ENCODE measurements at regions not wholly inside any gene's neighbourhood (a gene's known extent, or its start where the extent isn't known, plus 50 kb on each side); places are given as distances from the start of the nearest gene placed in this dataset.
"Not testable (repeated sequence)": the region's sequence is repeated elsewhere in the genome, so short reads cannot be mapped to it uniquely, and the experiment has no call there.

GRCh38 chr14:45940318-45940717 lies 687.3 kb upstream of the MIS18BP1 start (continued):
- TF ChIP-seq, protein P1, sequence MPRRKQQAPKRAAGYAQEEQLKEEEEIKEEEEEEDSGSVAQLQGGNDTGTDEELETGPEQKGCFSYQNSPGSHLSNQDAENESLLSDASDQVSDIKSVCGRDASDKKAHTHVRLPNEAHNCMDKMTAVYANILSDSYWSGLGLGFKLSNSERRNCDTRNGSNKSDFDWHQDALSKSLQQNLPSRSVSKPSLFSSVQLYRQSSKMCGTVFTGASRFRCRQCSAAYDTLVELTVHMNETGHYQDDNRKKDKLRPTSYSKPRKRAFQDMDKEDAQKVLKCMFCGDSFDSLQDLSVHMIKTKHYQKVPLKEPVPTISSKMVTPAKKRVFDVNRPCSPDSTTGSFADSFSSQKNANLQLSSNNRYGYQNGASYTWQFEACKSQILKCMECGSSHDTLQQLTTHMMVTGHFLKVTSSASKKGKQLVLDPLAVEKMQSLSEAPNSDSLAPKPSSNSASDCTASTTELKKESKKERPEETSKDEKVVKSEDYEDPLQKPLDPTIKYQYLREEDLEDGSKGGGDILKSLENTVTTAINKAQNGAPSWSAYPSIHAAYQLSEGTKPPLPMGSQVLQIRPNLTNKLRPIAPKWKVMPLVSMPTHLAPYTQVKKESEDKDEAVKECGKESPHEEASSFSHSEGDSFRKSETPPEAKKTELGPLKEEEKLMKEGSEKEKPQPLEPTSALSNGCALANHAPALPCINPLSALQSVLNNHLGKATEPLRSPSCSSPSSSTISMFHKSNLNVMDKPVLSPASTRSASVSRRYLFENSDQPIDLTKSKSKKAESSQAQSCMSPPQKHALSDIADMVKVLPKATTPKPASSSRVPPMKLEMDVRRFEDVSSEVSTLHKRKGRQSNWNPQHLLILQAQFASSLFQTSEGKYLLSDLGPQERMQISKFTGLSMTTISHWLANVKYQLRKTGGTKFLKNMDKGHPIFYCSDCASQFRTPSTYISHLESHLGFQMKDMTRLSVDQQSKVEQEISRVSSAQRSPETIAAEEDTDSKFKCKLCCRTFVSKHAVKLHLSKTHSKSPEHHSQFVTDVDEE (CRISPR knock-in tag; IDR thresholded peaks at IDR 0.05) = no peak
- no peak for TF ChIP-seq PPARA (CRISPR knock-in tag; IDR thresholded peaks at IDR 0.05; ENCODE audit: borderline replicate concordance)
- no peak for TF ChIP-seq ISL1 (CRISPR knock-in tag; IDR thresholded peaks at IDR 0.05)
- no peak for TF ChIP-seq CSDC2 (CRISPR knock-in tag; IDR thresholded peaks at IDR 0.05)

DNA sequence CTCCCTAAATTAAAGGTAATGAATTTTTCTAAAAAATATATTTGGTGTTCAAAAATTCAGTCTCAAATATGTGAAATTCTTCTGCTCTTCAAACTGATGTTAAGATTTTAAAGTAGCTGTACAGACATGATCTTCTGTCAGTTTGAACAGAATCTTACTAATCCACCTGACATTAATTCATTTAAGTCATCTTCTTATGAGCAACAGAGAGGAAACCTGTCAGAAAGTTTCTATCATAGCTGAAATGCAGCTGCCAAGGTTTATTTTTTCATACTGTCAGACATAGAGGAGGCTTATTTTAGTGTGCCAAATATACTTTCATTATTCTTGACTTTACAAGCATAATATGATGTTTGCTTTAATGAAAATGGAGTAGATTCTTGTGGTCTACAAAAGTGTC lies 686.6 kb upstream of the MIS18BP1 start:
- no peak for ATAC-seq
- no peak for TF ChIP-seq ISL1 (CRISPR knock-in tag; IDR thresholded peaks at IDR 0.05)
- no peak for TF ChIP-seq ZFP3 (CRISPR knock-in tag; IDR thresholded peaks at IDR 0.05)
- TF ChIP-seq TCF4 (CRISPR knock-in tag; IDR thresholded peaks at IDR 0.05; ENCODE audit: borderline replicate concordance) = no peak
- TF ChIP-seq ZFP30 (CRISPR knock-in tag; IDR thresholded peaks at IDR 0.05) = no peak

GRCh38 chr14:45919995-45920394 lies 667.0 kb upstream of the MIS18BP1 start:
- not testable (repeated sequence) for ATAC-seq

GRCh38 chr14:45916340-45916953 lies 663.4 kb upstream of the MIS18BP1 start:
- ATAC-seq = no peak
- TF ChIP-seq TOX (CRISPR knock-in tag; IDR thresholded peaks at IDR 0.05; ENCODE audit: borderline replicate concordance) (no peak), ZFP30 (CRISPR knock-in tag; IDR thresholded peaks at IDR 0.05) (no peak), ZNF70 (CRISPR knock-in tag; IDR thresholded peaks at IDR 0.05) (no peak), OSR1 (CRISPR knock-in tag; IDR thresholded peaks at IDR 0.05) (no peak), ZNF565 (CRISPR knock-in tag; conservative IDR thresholded peaks at IDR 0.05; ENCODE audit: low read depth) (no peak), ESRRG (CRISPR knock-in tag; IDR thresholded peaks at IDR 0.05) (no peak), ZFP3 (CRISPR knock-in tag; IDR thresholded peaks at IDR 0.05) (no peak), BACH2 (CRISPR knock-in tag; IDR thresholded peaks at IDR 0.05; ENCODE audit: borderline replicate concordance) (no peak)
- TF ChIP-seq, protein P2, sequence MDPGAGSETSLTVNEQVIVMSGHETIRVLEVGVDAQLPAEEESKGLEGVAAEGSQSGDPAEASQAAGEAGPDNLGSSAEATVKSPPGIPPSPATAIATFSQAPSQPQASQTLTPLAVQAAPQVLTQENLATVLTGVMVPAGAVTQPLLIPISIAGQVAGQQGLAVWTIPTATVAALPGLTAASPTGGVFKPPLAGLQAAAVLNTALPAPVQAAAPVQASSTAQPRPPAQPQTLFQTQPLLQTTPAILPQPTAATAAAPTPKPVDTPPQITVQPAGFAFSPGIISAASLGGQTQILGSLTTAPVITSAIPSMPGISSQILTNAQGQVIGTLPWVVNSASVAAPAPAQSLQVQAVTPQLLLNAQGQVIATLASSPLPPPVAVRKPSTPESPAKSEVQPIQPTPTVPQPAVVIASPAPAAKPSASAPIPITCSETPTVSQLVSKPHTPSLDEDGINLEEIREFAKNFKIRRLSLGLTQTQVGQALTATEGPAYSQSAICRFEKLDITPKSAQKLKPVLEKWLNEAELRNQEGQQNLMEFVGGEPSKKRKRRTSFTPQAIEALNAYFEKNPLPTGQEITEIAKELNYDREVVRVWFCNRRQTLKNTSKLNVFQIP (CRISPR knock-in tag; IDR thresholded peaks at IDR 0.05; ENCODE audit: borderline replicate concordance, low read depth) = no peak
- TF ChIP-seq, protein P1 (CRISPR knock-in tag; IDR thresholded peaks at IDR 0.05) = no peak

DNA sequence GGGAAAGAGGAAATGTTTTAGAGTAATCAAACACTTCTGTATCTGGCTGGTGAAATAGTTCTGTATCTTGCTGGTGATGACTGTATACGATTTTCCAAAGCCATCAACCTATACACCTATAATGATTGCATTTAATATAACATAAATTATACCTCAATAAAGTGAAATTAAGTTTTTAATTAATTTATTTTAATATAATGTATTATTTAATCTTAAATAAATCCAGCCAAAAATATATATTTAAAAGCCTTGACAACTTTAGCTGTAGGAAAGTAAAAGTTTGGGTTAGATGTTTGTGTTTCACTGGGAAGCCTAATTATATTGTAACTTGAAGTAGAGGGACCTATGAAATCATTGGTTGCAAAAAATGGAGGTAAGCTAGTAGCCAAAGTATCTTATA lies 654.8 kb upstream of the MIS18BP1 start:
- ATAC-seq = no peak
- TF ChIP-seq PPARA (CRISPR knock-in tag; IDR thresholded peaks at IDR 0.05; ENCODE audit: borderline replicate concordance) (no peak), CSDC2 (CRISPR knock-in tag; IDR thresholded peaks at IDR 0.05) (no peak), SNAI2 (CRISPR knock-in tag; IDR thresholded peaks at IDR 0.05) (no peak), ARNTL (CRISPR knock-in tag; IDR thresholded peaks at IDR 0.05; ENCODE audit: borderline replicate concordance, low read depth) (no peak), ZNF565 (CRISPR knock-in tag; conservative IDR thresholded peaks at IDR 0.05; ENCODE audit: low read depth) (no peak), BACH2 (CRISPR knock-in tag; IDR thresholded peaks at IDR 0.05; ENCODE audit: borderline replicate concordance) (no peak), ZC3H10 (CRISPR knock-in tag; IDR thresholded peaks at IDR 0.05) (no peak), ZNF8 (CRISPR knock-in tag; IDR thresholded peaks at IDR 0.05) (no peak), CREB5 (CRISPR knock-in tag; IDR thresholded peaks at IDR 0.05; ENCODE audit: low read depth) (no peak), ZFP30 (CRISPR knock-in tag; IDR thresholded peaks at IDR 0.05) (no peak), CSRNP3 (CRISPR knock-in tag; IDR thresholded peaks at IDR 0.05) (no peak)
- TF ChIP-seq, protein P3, sequence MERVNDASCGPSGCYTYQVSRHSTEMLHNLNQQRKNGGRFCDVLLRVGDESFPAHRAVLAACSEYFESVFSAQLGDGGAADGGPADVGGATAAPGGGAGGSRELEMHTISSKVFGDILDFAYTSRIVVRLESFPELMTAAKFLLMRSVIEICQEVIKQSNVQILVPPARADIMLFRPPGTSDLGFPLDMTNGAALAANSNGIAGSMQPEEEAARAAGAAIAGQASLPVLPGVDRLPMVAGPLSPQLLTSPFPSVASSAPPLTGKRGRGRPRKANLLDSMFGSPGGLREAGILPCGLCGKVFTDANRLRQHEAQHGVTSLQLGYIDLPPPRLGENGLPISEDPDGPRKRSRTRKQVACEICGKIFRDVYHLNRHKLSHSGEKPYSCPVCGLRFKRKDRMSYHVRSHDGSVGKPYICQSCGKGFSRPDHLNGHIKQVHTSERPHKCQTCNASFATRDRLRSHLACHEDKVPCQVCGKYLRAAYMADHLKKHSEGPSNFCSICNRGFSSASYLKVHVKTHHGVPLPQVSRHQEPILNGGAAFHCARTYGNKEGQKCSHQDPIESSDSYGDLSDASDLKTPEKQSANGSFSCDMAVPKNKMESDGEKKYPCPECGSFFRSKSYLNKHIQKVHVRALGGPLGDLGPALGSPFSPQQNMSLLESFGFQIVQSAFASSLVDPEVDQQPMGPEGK (CRISPR knock-in tag; IDR thresholded peaks at IDR 0.05; ENCODE audit: borderline replicate concordance) = no peak
